HG02943 (cell line): ENCODE measurements at regions not wholly inside any gene's neighbourhood (a gene's known extent, or its start where the extent isn't known, plus 50 kb on each side); places are given as distances from the start of the nearest gene placed in this dataset.

Experiments used
- ATAC-seq: cut with Tn5 transposase; IDR thresholded peaks from one replicate; pipeline ENCODE4 v1.9.1; 2021; ENCODE audit warnings: mild to moderate bottlenecking, low read depth, moderate library complexity; ENCODE audit not compliant: unreplicated experiment

DNA sequence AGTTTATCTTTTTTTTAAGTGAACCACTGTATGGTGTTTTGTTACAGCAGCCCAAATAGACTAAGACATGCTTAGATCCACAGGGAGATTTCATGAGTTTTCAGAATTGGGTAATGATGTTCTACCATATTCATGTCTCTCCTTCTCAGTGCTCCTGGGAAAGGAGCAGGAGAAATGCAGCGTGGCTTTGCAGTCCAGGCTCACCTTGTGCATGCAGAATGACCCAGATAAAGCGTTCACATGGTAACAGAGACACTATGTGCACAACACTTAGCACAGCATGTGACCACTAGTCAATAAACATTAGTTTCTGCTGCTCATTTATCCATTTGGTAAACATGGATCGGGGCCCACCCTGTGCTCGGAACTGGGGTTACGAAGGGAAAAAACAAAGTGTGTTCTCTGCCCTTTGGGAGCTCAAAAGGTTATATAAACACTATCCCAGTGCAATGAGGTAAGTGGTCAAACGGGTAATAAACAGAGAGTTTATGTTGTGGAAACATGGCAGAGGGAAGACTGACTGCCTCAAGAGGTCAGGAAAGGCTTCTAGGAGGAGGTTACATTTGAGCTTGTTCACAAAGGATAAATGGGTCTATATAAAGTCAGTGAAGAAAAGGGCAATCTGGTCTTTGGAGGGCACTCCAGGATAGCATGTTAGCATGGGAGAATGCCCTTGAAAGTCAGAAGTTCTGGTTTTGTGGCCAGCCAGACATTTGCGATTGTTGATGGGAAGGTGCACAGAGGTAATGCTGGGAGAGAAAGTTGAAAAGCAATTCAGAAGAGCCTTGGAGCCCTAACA lies 299.2 kb downstream of the TDRD15 start:
- ATAC-seq, result no peak

- no peak for ATAC-seq
Observed at GRCh38 chr2:21423854-21424253, 300.1 kb downstream of the TDRD15 start.

GRCh38 chr2:21424375-21424774 lies 300.6 kb downstream of the TDRD15 start:
- ATAC-seq, result no peak

DNA sequence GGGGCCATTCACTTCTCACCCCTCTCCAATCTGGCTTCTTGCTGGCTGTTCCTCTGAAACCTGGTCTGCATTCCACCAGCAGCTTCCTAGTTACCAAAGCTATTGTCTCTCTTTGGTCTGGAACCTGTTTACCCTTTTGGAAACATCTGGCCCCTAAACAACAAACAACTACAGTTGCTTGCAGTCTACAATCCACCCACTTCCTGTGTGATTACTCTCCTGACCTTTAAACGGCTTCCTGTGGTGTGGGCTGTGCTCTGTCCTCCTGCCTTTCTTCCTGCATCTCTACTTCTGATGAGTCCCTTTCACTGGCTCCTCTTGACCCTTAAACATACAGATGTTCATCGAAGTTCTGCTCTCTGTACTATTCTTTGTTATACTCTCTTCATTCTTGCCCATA lies 303.8 kb downstream of the TDRD15 start:
- no peak for ATAC-seq

DNA sequence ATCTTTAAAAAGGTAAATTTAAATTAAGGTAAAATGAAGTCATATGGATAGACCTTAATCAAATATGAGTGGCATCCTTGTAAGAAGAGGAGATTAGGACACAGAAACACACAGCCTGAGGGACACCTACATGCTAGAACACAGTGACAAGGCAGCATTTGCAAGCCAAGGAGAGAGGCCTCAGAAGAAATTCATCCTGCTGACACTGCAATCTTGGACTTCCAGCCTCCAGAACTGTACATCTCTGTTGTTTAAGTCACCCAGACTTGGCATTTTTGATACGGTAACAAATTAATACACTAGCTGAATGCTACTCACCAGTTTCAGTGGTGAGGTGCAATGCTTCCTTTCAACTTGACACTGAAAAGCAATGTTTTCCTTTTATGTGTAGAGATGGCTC lies 305.0 kb downstream of the TDRD15 start:
- ATAC-seq, result no peak

GRCh38 chr2:21429747-21430146 lies 306.0 kb downstream of the TDRD15 start:
- ATAC-seq, result no peak

GRCh38 chr2:21431078-21431477 lies 307.3 kb downstream of the TDRD15 start:
- ATAC-seq, result no peak

DNA sequence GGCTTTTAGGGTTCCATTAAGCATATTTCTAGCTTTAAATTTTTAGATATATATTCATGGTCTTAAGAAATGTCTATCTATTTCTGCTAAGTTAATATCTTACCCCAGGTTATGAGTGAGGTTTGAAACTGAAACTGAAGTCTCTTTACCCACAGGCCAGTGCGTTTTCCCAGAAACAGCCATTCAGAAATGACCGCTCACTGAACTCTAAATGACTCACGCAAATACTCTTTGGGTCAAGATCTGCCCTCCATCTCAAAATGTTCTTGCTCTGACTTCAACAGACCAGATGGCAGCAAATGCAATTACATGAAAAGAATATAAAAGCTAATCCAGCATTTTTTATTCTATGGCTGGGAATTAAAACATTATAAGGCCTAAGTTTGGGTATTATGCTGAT lies 315.2 kb downstream of the TDRD15 start:
- no peak for ATAC-seq

- no peak for ATAC-seq
Observed at GRCh38 chr2:21441442-21441841, 317.7 kb downstream of the TDRD15 start.

DNA sequence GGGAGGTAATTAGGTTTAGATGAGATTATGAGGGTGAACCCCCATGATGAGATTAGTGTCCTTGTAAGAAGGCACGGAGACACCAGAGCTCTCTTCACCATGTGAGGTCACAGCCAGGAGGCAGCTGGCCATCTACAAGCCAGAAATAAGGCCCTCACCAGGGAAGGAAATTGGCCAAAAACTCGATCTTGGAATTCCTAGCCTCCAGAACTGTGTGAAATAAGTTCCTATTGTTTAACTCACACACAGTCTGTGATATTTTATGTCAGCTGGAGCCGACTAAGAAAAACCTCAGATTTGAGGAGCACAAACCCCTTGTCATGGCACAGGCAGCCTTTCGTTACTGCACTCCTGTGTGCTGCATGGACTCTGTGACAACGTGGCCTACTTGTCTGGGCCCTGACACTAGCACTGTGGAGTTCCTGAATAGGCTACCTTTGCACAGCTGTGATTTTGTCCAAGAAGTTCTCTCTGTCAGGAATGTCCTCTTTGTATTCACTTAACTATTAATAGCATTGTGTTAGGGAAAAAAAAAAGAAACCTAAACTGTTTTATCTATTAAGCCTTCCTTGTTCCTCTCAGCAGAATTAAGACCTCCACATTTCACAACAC lies 319.8 kb downstream of the TDRD15 start:
- no peak for ATAC-seq

- ATAC-seq, result no peak
Observed at GRCh38 chr2:21449881-21450280, 326.1 kb downstream of the TDRD15 start.

GRCh38 chr2:21451403-21451802 lies 327.6 kb downstream of the TDRD15 start:
- no peak for ATAC-seq

DNA sequence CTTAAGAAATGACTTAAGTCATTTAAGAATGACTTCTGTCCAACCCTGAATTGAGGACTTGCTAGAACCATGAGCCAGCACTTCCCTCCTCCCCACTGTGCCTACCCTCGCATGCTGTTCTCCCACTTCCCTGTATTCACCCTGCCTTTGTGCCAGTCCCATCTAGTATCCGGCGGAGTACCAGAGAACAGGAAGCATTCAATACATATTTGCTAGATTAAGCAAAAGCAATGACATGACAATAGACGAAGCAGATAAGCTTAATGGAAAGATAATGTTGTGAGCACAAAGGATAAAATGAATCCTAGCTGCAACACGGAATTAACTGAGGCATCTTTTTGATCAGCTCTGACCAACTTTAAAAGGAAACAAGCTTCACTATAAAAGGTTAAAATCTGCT lies 328.5 kb downstream of the TDRD15 start:
- ATAC-seq, result no peak

- ATAC-seq, result no peak
Observed at GRCh38 chr2:21452678-21453077, 328.9 kb downstream of the TDRD15 start.

DNA sequence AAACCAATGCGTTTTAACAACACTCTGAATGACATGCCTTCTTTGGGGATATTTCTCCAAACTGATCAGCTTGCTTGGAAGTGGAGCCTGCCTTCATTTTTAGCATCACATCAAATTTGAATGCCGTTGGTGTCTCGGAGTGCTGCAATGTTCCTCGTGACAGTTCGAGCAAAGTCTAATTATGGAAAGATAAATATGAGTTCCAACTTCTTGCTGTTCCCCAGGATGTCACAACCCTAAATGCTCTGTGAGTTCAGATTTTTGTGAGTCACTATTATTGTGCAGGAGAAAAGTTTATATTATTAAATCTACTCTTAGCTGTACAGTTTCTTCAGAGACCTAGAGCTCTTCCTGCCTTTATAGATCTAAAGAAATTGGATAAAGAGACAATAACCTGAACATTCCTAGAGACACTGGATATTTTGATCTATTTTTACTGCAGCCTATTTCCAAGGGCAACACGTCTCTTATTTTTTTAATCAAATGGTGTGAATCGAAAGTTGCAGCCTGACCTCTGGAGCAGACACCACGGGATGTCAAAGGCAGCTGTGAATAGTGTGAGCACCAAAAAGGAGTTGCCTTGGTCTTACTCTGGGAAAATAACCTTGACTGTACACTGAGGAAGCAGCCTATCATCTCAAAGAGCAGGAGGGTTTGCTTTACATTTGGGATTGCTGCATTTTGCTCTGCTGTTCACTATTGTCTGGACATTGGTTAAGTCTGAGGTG lies 330.1 kb downstream of the TDRD15 start:
- no peak for ATAC-seq

- no peak for ATAC-seq
Observed at GRCh38 chr2:21454839-21455238, 331.1 kb downstream of the TDRD15 start.

DNA sequence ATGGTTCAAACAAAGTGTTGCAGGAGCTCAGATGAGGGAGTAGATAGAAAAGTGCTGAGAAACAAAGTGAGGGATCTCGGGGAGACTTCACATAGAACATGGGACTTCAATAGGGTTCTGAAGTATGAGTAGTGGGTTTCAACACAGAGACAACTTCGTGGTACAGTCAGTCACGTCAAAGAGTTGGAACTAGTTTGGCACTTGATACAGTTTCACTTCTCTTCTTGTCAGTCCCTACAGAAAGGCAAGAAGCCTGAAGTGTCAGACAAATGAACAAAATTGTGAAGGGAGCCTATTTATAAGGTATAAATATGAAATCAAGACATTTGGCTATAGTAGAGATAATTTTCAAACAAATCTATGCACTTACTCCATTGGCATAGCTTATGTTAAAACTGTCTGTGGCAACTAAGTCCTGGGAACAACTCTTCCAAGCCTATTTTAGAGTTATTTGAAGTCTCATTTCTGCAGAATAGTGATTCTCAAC lies 338.0 kb downstream of the TDRD15 start:
- ATAC-seq, result no peak

GRCh38 chr2:21466341-21466927 lies 342.7 kb downstream of the TDRD15 start:
- no peak for ATAC-seq

DNA sequence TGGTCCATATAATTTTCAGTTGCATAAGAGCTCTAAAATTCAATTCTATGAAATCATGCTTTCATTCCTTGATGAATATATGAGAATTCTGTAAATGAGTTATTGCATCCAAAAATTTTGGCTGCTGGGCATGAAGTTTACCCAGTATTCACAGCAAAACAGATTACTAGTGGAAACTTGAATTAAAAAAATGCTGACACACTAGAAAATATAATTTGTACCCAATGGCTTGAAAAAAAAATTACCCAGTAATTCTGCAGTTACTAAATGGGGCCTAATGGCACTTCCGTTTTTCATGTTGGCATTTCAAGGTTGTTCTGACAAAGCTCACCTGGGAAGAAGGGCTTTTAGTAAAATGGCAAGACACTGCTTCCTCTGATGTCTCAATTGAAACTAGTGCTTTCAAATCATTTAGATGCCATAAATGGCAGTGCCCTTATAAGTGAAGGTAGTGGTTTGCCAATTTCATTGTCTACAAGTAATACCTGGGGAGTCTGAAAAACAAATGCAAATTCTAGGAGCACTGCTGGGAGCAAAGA lies 343.6 kb downstream of the TDRD15 start:
- ATAC-seq, result no peak

DNA sequence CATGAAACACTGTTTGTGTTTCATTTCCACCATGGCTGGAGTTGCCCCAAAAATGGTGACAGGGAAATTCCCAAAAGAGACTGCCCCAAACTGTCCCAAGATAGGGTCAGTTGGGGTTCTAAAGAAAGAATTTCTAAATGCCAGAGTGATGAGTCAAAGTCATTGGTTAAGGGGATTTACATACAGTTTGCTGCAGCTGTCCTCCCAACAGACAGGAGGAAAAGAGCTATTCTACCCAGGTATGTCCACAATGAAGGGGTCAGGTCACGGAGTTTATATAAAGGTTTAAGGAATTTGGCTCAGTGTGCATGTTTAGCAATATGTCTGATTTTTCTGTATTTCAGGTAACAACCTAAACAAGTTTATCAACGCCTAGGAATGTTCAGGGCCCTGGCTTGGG lies 344.1 kb downstream of the TDRD15 start:
- ATAC-seq, result no peak

DNA sequence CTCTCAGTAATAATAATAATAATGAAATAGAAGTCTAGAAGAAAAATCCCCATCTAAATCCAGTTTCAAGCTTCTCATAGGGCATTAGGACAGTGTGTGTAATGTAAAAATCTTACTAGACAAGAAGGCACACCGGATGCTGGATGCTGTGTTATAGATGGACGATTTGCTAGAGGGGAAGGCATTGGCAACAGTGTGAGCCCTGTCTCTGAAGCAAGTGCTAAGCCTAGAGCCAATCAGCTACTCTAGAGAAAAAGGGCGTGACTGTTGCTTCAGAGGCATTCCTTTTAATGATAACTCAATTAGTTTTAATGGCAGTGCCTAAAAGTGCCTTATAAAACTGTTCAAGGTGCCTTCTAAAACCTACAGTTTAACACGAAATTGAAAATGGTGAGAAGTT lies 344.9 kb downstream of the TDRD15 start:
- no peak for ATAC-seq
